Activated CD8-positive, alpha-beta T cell treated with anti-CD3 and anti-CD28 coated beads for 36 hours (primary cell): ENCODE measurements at regions not wholly inside any gene's neighbourhood (a gene's known extent, or its start where the extent isn't known, plus 50 kb on each side); places are given as distances from the start of the nearest gene placed in this dataset.

ENCODE experiments used
- ATAC-seq: fragments of 200-7000 bp; cut with Tn5 transposase; one replicate; pipeline ENCODE4 v1.10.0; 2021; ENCODE audit warnings: mild to moderate bottlenecking, moderate library complexity
- CTCF ChIA-PET: fragments of 350-600 bp; sonication (Branson Sonifier 250); formaldehyde crosslinking; loops from one replicate; lab custom pipeline; 2021; ENCODE audit warnings: antibody characterized with exemption; lab: Charles Lee
- POLR2A ChIA-PET: fragments of 350-600 bp; sonication (Branson Sonifier 250); formaldehyde crosslinking; loops from one replicate; lab custom pipeline; 2021; ENCODE audit warnings: antibody characterized with exemption; lab: Charles Lee
- DNase-seq: peaks from one replicate; pipeline ENCODE4 v3.0.0-alpha.2; 2020
- H3K27ac Mint-ChIP-seq: one replicate; pipeline ENCODE4 v1.8.0; 2021; ENCODE audit warnings: mild to moderate bottlenecking, mixed read lengths
- H3K27me3 Mint-ChIP-seq: one replicate; pipeline ENCODE4 v1.8.0; 2021; ENCODE audit warnings: mixed read lengths
- H3K36me3 Mint-ChIP-seq: one replicate; pipeline ENCODE4 v1.8.0; 2021; ENCODE audit warnings: low read depth, mixed read lengths
- H3K4me1 Mint-ChIP-seq: one replicate; pipeline ENCODE4 v1.8.0; 2021; ENCODE audit warnings: low read depth, mixed read lengths
- H3K4me3 Mint-ChIP-seq: one replicate; pipeline ENCODE4 v1.8.0; 2021; ENCODE audit warnings: mild to moderate bottlenecking, moderate library complexity, mixed read lengths
- H3K9me3 Mint-ChIP-seq: one replicate; pipeline ENCODE4 v1.8.0; 2021; ENCODE audit warnings: mixed read lengths
- intact Hi-C: fragments of 100-400 bp; cut with micrococcal nuclease; formaldehyde crosslinking; loops from one replicate; pipeline ENCODE4 v1.10.0; 2022
- TF ChIP-seq, protein P1 (sequence below): fragments of 200-600 bp; IDR thresholded peaks from one replicate; pipeline ENCODE4 v1.8.0; 2022; ENCODE audit warnings: antibody characterized with exemption, mild to moderate bottlenecking

DNA sequence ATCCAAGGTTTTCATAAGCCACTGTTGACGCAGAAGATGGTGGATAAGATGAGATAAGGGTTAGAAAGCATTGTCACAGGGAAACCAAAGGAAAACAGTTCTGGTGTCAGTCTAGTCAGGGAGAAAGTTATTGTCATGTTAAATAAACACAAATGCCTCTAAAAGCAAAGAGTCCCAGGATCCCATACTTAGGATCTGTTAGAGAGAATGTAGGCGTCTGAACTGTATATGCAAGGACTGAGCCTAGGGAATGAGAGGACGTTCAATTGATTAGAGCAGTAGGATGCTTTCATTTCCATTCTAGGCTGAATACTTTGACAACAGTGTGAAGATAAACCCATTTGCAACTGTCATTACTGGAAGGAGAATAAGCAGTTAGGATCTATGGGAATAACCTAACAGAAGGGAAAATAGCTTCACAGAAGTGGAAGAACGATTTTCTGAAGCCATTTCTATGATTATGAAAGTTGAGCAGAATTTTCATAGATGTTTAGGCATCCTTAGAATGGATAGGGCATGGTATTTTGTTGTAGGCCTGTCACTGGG, 1149.1 kb upstream of the CDH8 start:
- Mint-ChIP-seq H3K27me3 (no peaks in the 10 kb centered on the region), H3K36me3 (no peaks in the 10 kb centered on the region), H3K9me3 (peaks cover 20% of the 10 kb centered on the region), H3K4me1 (no peaks in the 10 kb centered on the region), H3K27ac (no peak overlapping the region), H3K4me3 (no peak overlapping the region)
- ATAC-seq (no peak), DNase-seq (no peak)
- POLR2A ChIA-PET, result no interaction called here
- intact Hi-C loops, result no loop called here
- TF ChIP-seq, protein P1, sequence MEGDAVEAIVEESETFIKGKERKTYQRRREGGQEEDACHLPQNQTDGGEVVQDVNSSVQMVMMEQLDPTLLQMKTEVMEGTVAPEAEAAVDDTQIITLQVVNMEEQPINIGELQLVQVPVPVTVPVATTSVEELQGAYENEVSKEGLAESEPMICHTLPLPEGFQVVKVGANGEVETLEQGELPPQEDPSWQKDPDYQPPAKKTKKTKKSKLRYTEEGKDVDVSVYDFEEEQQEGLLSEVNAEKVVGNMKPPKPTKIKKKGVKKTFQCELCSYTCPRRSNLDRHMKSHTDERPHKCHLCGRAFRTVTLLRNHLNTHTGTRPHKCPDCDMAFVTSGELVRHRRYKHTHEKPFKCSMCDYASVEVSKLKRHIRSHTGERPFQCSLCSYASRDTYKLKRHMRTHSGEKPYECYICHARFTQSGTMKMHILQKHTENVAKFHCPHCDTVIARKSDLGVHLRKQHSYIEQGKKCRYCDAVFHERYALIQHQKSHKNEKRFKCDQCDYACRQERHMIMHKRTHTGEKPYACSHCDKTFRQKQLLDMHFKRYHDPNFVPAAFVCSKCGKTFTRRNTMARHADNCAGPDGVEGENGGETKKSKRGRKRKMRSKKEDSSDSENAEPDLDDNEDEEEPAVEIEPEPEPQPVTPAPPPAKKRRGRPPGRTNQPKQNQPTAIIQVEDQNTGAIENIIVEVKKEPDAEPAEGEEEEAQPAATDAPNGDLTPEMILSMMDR, result no peak
- CTCF ChIA-PET, result no interaction called here

DNA sequence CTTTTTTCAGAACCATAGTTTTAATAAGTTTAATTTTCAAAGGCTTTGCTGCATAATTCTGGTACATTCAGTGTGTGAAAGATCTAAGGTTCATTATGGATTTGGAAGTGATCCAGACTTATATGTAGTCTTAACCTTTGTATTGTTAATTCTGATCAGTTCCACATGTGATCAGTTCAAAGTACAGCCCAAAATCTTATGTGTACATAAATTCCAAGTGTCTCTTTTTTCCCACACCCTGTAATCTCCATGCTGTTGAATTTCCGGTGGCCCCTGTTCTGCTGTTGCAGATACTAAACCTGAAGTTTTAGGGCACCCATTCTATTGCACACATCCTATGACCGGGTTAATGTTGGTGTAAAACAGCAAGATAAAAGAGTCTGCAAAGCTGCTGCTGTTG, 1147.5 kb upstream of the CDH8 start:
- Mint-ChIP-seq H3K4me3 (no peak overlapping the region), H3K4me1 (no peaks in the 10 kb centered on the region), H3K36me3 (no peaks in the 10 kb centered on the region), H3K27ac (no peak overlapping the region), H3K9me3 (peaks cover 21% of the 10 kb centered on the region), H3K27me3 (no peaks in the 10 kb centered on the region)
- DNase-seq (no peak), ATAC-seq (no peak)
- ChIA-PET POLR2A (no interaction called here), CTCF (no interaction called here)
- TF ChIP-seq, protein P1, result no peak
- intact Hi-C loops, result no loop called here

DNA sequence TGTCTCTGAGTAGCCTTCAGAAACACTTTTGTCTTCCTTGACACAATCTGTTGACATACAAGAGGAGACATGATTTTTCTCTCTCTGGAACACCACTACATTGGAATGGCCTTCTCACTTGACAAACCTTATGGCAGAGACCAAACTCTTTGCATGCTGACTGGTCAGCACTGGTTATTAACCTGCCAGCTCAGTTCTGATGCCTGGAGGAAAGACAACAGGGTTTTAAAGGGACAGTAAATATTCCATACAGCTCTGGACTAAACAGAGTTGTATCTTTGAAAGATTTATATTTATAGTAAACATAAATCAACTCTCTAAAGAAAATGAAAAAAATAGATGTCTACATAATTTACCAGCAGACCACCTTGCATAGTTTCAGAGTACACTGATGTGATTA, 1139.1 kb upstream of the CDH8 start:
- H3K4me1 Mint-ChIP-seq, result no peaks in the 10 kb centered on the region
- TF ChIP-seq, protein P1, result no peak
- POLR2A ChIA-PET, result no interaction called here
- DNase-seq (no peak), ATAC-seq (no peak)
- H3K36me3 Mint-ChIP-seq, result no peaks in the 10 kb centered on the region
- peaks cover 21% of the 10 kb centered on the region for H3K9me3 Mint-ChIP-seq
- intact Hi-C loops, result no loop called here
- H3K27ac Mint-ChIP-seq, result no peak overlapping the region
- H3K4me3 Mint-ChIP-seq, result no peak overlapping the region
- CTCF ChIA-PET, result no interaction called here
- no peaks in the 10 kb centered on the region for H3K27me3 Mint-ChIP-seq

DNA sequence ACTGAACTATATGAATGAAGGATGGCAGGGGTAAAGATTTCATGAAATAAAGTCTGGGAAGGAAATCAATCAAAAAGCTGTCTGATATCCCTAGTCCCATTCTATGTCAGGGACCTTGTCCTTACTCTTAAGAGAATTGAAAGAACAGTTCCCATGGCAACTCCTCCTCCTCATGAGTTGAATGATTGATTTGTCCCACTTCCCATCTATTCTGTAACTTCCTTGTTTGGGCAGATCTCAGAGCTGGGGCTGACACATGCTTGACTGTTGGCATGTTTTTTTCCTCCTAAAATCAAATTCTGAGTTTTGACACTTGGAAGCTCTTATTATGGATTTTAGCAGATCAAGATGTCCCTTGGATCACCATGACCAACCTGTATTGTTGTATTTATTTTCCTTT, 1138.6 kb upstream of the CDH8 start:
- DNase-seq (no peak), ATAC-seq (no peak)
- no peak overlapping the region for H3K4me3 Mint-ChIP-seq
- TF ChIP-seq, protein P1, result no peak
- peaks cover 24% of the 10 kb centered on the region for H3K9me3 Mint-ChIP-seq
- H3K27ac Mint-ChIP-seq, result no peak overlapping the region
- no peaks in the 10 kb centered on the region for H3K4me1 Mint-ChIP-seq
- POLR2A ChIA-PET, result no interaction called here
- CTCF ChIA-PET, result no interaction called here
- no peaks in the 10 kb centered on the region for H3K36me3 Mint-ChIP-seq
- intact Hi-C loops, result no loop called here
- no peaks in the 10 kb centered on the region for H3K27me3 Mint-ChIP-seq

DNA sequence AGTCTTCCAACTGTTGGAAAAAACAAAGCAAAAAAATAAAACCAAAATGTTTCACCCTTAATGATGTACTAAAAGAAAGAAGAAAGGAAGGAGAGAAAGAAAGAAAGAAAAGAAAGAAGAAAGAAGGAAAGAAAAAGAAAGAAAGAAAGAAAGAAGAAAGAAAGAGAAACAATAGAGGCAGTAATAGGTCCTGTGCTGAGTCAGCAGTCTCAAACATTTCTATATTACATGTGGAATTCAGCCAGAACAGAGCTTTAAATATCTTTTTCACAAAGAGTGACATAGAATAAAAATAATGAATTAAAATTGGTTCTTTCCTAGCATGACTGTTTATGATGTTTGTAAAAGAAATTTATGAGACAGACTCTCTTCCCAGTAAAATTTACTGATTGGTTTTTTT, 1135.3 kb upstream of the CDH8 start:
- intact Hi-C loops, result no loop called here
- DNase-seq (no peak), ATAC-seq (no peak)
- TF ChIP-seq, protein P1, result no peak
- H3K36me3 Mint-ChIP-seq, result no peaks in the 10 kb centered on the region
- H3K27me3 Mint-ChIP-seq, result no peaks in the 10 kb centered on the region
- H3K4me1 Mint-ChIP-seq, result no peaks in the 10 kb centered on the region
- H3K27ac Mint-ChIP-seq, result no peak overlapping the region
- ChIA-PET CTCF (no interaction called here), POLR2A (no interaction called here)
- H3K4me3 Mint-ChIP-seq, result no peak overlapping the region
- H3K9me3 Mint-ChIP-seq, result peaks cover 22% of the 10 kb centered on the region
